ENCODE measurements at regions not wholly inside any gene's neighbourhood (a gene's known extent, or its start where the extent isn't known, plus 50 kb on each side); places are given as distances from the start of the nearest gene placed in this dataset.
"Not testable (repeated sequence)": the region's sequence is repeated elsewhere in the genome, so short reads cannot be mapped to it uniquely, and the experiment has no call there.

DNA sequence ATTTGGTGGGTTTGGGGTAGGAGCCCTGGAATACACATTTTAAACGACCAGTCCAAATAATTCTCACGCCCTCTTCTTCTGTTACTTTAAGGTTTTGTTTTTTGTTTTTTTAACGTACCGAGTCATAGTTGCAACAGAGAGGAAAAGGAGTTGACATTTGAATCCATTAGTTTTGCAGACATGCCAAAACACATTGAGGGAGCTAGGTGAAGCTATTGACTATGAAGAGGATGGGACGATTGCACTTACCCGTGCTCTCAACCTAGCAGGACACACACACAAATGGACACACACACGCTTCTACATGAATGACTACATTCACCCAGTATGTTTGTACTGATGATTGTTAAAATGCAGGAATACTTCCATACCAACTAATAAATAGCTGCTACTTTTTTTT lies 54.3 kb upstream of the CIT start:
- DNase-seq: no peak

DNA sequence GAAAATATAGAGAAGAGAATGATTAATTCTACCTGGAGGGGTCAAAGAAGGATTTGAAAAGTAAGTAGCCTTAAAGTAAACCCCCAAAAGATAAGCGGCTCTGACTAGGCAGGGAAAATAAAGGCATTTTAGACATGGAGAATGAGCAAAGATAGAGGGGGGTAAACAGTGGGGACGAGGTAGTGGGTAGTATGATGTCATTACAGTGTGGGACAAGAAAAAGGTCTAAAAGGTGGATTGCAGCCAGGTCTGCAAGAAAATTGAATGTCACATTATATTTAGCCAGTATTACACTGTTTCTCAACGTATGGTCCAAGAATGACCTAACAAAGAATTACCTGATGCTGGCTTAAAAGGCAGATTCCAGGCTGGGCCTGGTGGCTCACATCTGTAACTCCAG lies 55.8 kb upstream of the CIT start:
- no peak for DNase-seq

DNA sequence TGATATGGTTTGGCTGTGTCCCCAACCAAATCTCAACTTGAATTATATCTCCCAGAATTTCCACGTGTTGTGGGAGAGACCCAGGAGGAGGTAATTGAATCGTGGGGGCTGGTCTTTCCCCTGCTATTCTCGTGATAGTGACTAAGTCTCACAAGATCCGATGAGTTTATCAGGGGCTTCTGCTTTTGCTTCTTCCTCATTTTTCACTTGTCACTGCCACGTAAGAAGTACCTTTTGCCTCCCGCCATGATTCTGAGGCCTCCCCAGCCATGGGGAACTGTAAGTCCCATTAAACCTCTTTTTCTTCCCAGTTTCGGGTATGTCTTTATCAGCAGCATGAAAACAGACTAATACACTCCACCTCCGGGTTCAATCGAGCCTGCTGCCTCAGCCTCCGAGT lies 54.3 kb upstream of the BICDL1 start:
- DNase-seq: not testable (repeated sequence)

DNA sequence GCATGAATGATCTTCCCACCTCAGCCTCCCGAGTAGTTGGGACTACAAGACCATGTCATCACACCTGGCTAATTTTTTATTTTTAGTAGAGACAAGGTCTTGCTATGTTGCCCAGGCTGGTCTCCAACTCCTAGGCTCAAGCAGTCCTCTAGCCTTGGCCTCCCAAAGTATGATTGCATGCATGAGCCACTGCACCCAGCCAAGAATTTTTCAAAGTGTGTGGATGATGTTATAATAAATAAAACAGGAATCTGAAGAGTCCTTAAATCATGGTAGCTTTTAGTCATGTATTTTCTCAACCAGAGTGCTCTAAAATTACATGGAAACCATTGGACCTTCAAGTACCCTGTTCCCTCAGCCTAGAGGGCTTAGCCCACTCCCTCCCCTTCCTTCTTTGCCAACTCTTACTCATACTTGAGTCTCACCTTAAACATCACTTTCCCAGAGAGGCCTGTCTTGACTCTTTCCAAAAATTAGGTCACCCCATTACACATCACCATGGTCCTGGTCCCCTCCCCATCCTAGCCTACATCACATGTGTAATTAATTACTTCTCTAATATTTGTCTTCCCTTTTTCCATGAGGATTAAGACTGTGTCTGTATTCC lies 52.2 kb upstream of the BICDL1 start:
- no peak for DNase-seq

DNA sequence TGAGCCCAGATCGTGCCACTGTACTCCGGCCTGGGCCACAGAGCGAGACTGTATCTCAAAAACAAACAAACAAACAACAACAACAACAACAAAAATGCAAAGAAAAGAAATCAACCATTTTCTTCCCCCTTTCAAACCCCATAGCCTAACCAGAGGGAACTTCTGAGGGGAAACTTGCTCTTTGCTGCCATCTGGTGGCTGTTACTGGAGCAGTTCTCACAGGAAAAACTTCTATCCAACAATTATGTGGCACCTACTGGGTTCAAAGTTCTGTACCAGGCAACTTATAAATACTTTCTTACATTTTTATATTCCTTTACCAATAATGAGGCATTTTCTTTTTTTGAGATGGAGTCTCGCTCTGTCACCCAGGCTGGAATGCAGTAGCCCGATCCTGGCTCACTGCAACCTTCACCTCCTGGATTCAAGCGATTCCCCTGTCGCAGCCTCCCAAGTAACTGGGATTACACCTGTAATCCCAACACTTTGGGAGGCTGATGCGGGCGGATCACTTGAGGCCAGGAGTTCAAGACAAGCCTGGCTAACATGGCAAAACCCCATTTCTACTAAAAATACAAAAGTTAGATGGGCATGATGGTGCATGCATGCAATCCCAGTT lies 50.9 kb upstream of the BICDL1 start:
- peak; percentile 66 for DNase-seq

Data from T-helper 9 cell (primary cell).